Hepatocyte (in vitro differentiated cells): ENCODE measurements at regions not wholly inside any gene's neighbourhood (a gene's known extent, or its start where the extent isn't known, plus 50 kb on each side); places are given as distances from the start of the nearest gene placed in this dataset.

Source experiments
- DNase-seq: peaks from one replicate; pipeline ENCODE4 v3.0.0-alpha.2; 2016; ENCODE audit warnings: low spot score
- H2AFZ ChIP-seq: fragments of 200-600 bp; sonication (generic); 2 replicates; pipeline ENCODE4 v1.6.0; 2016; ENCODE audit warnings: antibody characterized with exemption, mild to moderate bottlenecking
- H3K27ac ChIP-seq: fragments of 200-600 bp; sonication (generic); 2 replicates; pipeline ENCODE4 v1.5.1; 2016; ENCODE audit warnings: mild to moderate bottlenecking
- H3K27me3 ChIP-seq: fragments of 200-600 bp; sonication (generic); 2 replicates; pipeline ENCODE4 v1.6.1; 2016
- H3K36me3 ChIP-seq: fragments of 200-600 bp; sonication (generic); replicated peaks from 2 replicates; pipeline ENCODE4 v1.5.1; 2016; ENCODE audit warnings: low read depth; ENCODE audit not compliant: insufficient read depth
- H3K4me1 ChIP-seq: fragments of 200-600 bp; sonication (generic); 2 replicates; pipeline ENCODE4 v1.5.1; 2016; ENCODE audit warnings: mild to moderate bottlenecking, moderate library complexity; ENCODE audit not compliant: insufficient read depth
- H3K4me2 ChIP-seq: fragments of 200-600 bp; sonication (generic); 2 replicates; pipeline ENCODE4 v1.6.0; 2016
- H3K4me3 ChIP-seq: fragments of 200-600 bp; sonication (generic); 2 replicates; pipeline ENCODE4 v1.5.1; 2016; ENCODE audit warnings: mild to moderate bottlenecking
- H3K79me2 ChIP-seq: fragments of 200-600 bp; sonication (generic); 2 replicates; pipeline ENCODE4 v1.6.0; 2017; ENCODE audit warnings: mild to moderate bottlenecking
- H3K9me2 ChIP-seq: fragments of 200-600 bp; sonication (generic); replicated peaks from 2 replicates; pipeline ENCODE4 v1.6.0; 2017; ENCODE audit warnings: mild to moderate bottlenecking; ENCODE audit not compliant: insufficient read depth
- H3K9me3 ChIP-seq: fragments of 200-600 bp; sonication (generic); 2 replicates; pipeline ENCODE4 v1.5.1; 2016; ENCODE audit warnings: low read depth, mild to moderate bottlenecking
- H4K20me1 ChIP-seq: fragments of 200-600 bp; sonication (generic); 2 replicates; pipeline ENCODE4 v1.6.0; 2016; ENCODE audit warnings: mild to moderate bottlenecking; ENCODE audit not compliant: insufficient read depth, poor library complexity, severe bottlenecking
- EZH2 ChIP-seq: fragments of 200-600 bp; sonication (generic); IDR thresholded peaks from 2 replicates; pipeline ENCODE4 v1.6.1; 2016; ENCODE audit warnings: antibody characterized with exemption, mild to moderate bottlenecking, borderline replicate concordance
- EZH2phosphoT487 ChIP-seq: fragments of 200-600 bp; sonication (generic); IDR thresholded peaks from one replicate; pipeline ENCODE4 v1.6.1; 2018; ENCODE audit warnings: antibody characterized with exemption, mild to moderate bottlenecking, low read depth, moderate library complexity; ENCODE audit not compliant: unreplicated experiment, severe bottlenecking
- WGBS: methylation state at CpG from one replicate; pipeline ENCODE4 v1.1.6; 2016; ENCODE audit warnings: low lambda C conversion rate; ENCODE audit errors: missing lambda C conversion rate; 5-methylcytosine and 5-hydroxymethylcytosine counted together
- TF ChIP-seq, protein P1 (sequence below): fragments of 200-600 bp; sonication (generic); IDR thresholded peaks from 2 replicates; pipeline ENCODE4 v1.5.1; 2016; ENCODE audit warnings: antibody characterized with exemption, mild to moderate bottlenecking; ENCODE audit not compliant: poor library complexity

DNA sequence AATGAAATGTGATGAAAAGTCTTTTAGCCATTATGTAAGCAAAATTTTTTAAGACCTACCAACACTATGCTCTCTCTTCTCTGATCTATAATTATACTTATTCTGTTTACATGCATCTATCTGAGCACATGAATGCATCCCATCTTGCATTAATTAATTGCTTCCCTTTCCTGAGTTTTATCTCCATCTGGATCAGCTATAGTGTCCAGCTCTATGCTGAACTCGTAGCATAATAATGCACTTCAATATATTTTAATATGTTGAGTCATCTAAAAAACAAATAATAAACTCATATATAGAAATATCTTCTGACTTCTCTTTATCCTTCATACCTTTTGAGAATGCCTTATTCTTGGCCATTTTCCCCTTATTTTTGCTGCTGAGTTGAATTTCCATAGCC is 1097.8 kb downstream of the TTLL7 start:
- Histone ChIP-seq H3K4me1 (no peaks in the 10 kb centered on the region), H2AFZ (no peak overlapping the region), H3K36me3 (no peaks in the 10 kb centered on the region), H3K9me3 (no peaks in the 10 kb centered on the region), H3K79me2 (no peaks in the 10 kb centered on the region), H3K27ac (no peak overlapping the region), H4K20me1 (no peaks in the 10 kb centered on the region), H3K9me2 (no peaks in the 10 kb centered on the region), H3K4me3 (no peak overlapping the region), H3K4me2 (no peak overlapping the region), H3K27me3 (no peaks in the 10 kb centered on the region)
- no peak for DNase-seq
- no peak for TF ChIP-seq EZH2phosphoT487
- TF ChIP-seq, protein P1, sequence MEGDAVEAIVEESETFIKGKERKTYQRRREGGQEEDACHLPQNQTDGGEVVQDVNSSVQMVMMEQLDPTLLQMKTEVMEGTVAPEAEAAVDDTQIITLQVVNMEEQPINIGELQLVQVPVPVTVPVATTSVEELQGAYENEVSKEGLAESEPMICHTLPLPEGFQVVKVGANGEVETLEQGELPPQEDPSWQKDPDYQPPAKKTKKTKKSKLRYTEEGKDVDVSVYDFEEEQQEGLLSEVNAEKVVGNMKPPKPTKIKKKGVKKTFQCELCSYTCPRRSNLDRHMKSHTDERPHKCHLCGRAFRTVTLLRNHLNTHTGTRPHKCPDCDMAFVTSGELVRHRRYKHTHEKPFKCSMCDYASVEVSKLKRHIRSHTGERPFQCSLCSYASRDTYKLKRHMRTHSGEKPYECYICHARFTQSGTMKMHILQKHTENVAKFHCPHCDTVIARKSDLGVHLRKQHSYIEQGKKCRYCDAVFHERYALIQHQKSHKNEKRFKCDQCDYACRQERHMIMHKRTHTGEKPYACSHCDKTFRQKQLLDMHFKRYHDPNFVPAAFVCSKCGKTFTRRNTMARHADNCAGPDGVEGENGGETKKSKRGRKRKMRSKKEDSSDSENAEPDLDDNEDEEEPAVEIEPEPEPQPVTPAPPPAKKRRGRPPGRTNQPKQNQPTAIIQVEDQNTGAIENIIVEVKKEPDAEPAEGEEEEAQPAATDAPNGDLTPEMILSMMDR = no peak
- no peak for TF ChIP-seq EZH2
- WGBS = 60% methylated on average over 1 of the region's 1 CpG

DNA sequence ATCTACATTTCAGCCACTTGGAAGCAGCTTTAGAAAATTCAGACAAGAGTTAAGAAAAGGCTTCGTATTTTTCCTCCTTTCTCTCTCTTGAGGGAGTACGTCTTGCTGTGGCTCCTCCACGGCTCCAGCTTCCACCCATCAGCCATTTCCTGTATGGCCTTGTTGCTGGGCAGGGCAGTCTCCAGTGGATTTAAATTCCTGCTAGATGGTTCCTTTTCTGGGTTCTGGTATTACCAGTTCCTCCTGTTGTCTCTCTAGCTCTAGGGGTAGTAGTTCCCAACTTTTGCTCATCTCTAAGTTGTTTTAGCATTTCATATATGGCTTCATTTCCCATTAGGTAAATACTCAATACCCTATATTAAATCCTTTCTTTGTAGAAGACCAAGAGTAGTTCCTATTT is 1098.3 kb downstream of the ADGRL2 start:
- no peaks in the 10 kb centered on the region for H4K20me1 ChIP-seq
- no peak overlapping the region for H3K27ac ChIP-seq
- DNase-seq = no peak
- no peaks in the 10 kb centered on the region for H3K9me2 ChIP-seq
- H3K4me2 ChIP-seq = no peak overlapping the region
- no peaks in the 10 kb centered on the region for H3K79me2 ChIP-seq
- TF ChIP-seq EZH2 (no peak), EZH2phosphoT487 (no peak)
- TF ChIP-seq, protein P1 = no peak
- no peaks in the 10 kb centered on the region for H3K9me3 ChIP-seq
- 93% methylated on average over 3 of the region's 3 CpGs for WGBS
- H3K36me3 ChIP-seq = no peaks in the 10 kb centered on the region
- H3K4me1 ChIP-seq = no peaks in the 10 kb centered on the region
- H3K4me3 ChIP-seq = no peak overlapping the region
- no peaks in the 10 kb centered on the region for H3K27me3 ChIP-seq
- no peak overlapping the region for H2AFZ ChIP-seq

DNA sequence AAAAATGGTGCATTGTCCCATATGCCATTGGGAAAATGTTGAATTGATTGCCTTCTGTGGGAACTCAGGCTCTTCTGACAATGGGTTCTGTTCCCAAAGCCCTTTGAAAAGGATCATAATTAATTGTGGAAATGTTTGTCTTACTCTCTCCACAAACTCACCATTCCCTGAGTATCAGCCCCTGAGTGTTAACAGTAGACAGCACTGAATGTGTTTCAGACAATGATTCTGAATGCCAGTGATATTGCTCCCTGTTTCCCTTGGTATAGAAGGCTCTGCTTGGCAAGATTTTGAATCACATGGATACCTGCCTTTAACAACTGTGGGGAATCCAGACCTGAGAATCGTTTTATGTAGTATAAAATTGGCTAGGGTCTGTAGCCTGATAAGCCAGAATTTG is 1096.8 kb downstream of the ADGRL2 start:
- Histone ChIP-seq H3K4me3 (no peak overlapping the region), H3K36me3 (no peaks in the 10 kb centered on the region), H4K20me1 (no peaks in the 10 kb centered on the region), H3K4me2 (no peak overlapping the region), H3K4me1 (no peaks in the 10 kb centered on the region), H3K9me2 (no peaks in the 10 kb centered on the region), H3K9me3 (no peaks in the 10 kb centered on the region), H3K79me2 (no peaks in the 10 kb centered on the region), H2AFZ (no peak overlapping the region), H3K27me3 (no peaks in the 10 kb centered on the region), H3K27ac (no peak overlapping the region)
- WGBS = 88% methylated on average over 1 of the region's 1 CpG
- no peak for DNase-seq
- TF ChIP-seq, protein P1 = no peak
- no peak for TF ChIP-seq EZH2
- TF ChIP-seq EZH2phosphoT487 = no peak

DNA sequence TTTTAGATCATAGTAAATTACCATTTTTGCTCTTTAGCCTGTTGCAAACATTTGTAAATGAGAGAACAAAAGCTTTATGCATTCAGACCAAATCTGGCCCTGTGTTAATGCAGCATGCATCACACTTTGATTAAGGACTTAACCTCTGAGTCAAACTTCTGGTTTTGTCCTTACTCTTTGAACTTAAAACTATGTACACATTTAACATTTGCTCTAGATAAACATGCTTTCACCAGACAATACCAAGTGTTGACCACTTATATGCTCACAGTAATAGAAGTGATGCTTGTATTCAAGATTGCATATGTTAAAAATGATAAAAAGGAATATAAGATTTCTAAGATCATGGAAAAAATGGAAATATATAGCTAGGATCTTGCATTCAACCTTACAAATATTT is 1095.3 kb downstream of the ADGRL2 start:
- Histone ChIP-seq H3K4me2 (no peak overlapping the region), H3K27me3 (no peaks in the 10 kb centered on the region), H3K4me1 (no peaks in the 10 kb centered on the region), H3K36me3 (no peaks in the 10 kb centered on the region), H3K4me3 (no peak overlapping the region), H3K9me2 (no peaks in the 10 kb centered on the region), H3K79me2 (no peaks in the 10 kb centered on the region), H3K27ac (no peak overlapping the region), H3K9me3 (no peaks in the 10 kb centered on the region), H4K20me1 (no peaks in the 10 kb centered on the region), H2AFZ (no peak overlapping the region)
- no peak for DNase-seq
- no peak for TF ChIP-seq EZH2phosphoT487
- TF ChIP-seq EZH2 = no peak
- TF ChIP-seq, protein P1 = no peak
